Neural progenitor cell (in vitro differentiated cells): ENCODE measurements at regions not wholly inside any gene's neighbourhood (a gene's known extent, or its start where the extent isn't known, plus 50 kb on each side); places are given as distances from the start of the nearest gene placed in this dataset.

Experiments used
- EZH2 ChIP-seq: fragments of 200-600 bp; sonication (generic); IDR thresholded peaks from 2 replicates; pipeline ENCODE4 v1.6.1; 2017; ENCODE audit warnings: antibody characterized with exemption, mild to moderate bottlenecking, moderate library complexity
- EZH2phosphoT487 ChIP-seq: fragments of 200-600 bp; sonication (generic); IDR thresholded peaks from 2 replicates; pipeline ENCODE4 v1.6.1; 2017; ENCODE audit warnings: antibody characterized with exemption
- TF ChIP-seq, protein P1 (sequence below): fragments of 200-600 bp; sonication (generic); IDR thresholded peaks from 2 replicates; pipeline ENCODE4 v1.5.1; 2017; ENCODE audit warnings: antibody characterized with exemption, mild to moderate bottlenecking

GRCh38 chr4:46503739-46504138 is 113.8 kb upstream of the GABRA2 start:
- TF ChIP-seq, protein P1, sequence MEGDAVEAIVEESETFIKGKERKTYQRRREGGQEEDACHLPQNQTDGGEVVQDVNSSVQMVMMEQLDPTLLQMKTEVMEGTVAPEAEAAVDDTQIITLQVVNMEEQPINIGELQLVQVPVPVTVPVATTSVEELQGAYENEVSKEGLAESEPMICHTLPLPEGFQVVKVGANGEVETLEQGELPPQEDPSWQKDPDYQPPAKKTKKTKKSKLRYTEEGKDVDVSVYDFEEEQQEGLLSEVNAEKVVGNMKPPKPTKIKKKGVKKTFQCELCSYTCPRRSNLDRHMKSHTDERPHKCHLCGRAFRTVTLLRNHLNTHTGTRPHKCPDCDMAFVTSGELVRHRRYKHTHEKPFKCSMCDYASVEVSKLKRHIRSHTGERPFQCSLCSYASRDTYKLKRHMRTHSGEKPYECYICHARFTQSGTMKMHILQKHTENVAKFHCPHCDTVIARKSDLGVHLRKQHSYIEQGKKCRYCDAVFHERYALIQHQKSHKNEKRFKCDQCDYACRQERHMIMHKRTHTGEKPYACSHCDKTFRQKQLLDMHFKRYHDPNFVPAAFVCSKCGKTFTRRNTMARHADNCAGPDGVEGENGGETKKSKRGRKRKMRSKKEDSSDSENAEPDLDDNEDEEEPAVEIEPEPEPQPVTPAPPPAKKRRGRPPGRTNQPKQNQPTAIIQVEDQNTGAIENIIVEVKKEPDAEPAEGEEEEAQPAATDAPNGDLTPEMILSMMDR: no peak
- no peak for TF ChIP-seq EZH2
- TF ChIP-seq EZH2phosphoT487: no peak
